T-cell (primary cell): ENCODE measurements at regions not wholly inside any gene's neighbourhood (a gene's known extent, or its start where the extent isn't known, plus 50 kb on each side); places are given as distances from the start of the nearest gene placed in this dataset.

Source experiments
- ATAC-seq, 4 experiments: fragments of 200-7000 bp in 3 of 4; fragments of 150-1000 bp in 1 of 4; cut with Tn5 transposase; replicated peaks in 1 of 4; 1 replicate in 3 of 4; 2 replicates in 1 of 4; pipeline ENCODE4 v1.10.0; 2021; ENCODE audit warnings: moderate library complexity in 3 of 4, mild to moderate bottlenecking in 2 of 4, moderate number of reproducible peaks in 1 of 4
- CTCF ChIA-PET, 2 donors: fragments of 300-600 bp; sonication (Branson Sonifier 250); formaldehyde crosslinking; loops; one replicate each; lab custom pipeline; 2022; ENCODE audit warnings: antibody characterized with exemption in 2 of 2; lab: Charles Lee
- POLR2A ChIA-PET, 2 donors: fragments of 300-600 bp; sonication (Branson Sonifier 250); formaldehyde crosslinking; loops; one replicate each; lab custom pipeline; 2022; ENCODE audit warnings: antibody characterized with exemption in 2 of 2; lab: Charles Lee
- DNase-seq, 35 experiments: peaks; one replicate each; pipeline versions ENCODE4 v3.0.0 to v3.0.0-alpha.2; 2013 to 2023
- H3K27ac ChIP-seq: one replicate; pipeline ENCODE4 v1.5.1; 2013; ENCODE audit warnings: low read length
- H3K27me3 ChIP-seq, 2 experiments: replicated peaks in 1 of 2; 1 replicate in 1 of 2; 2 replicates in 1 of 2; pipeline versions ENCODE4 v1.6.1 to v1.7.0; 2013; ENCODE audit warnings: low read length in 1 of 2, mixed read lengths in 1 of 2; ENCODE audit not compliant: control insufficient read depth in 2 of 2, insufficient read depth in 2 of 2; ENCODE audit errors: extremely low read depth in 1 of 2
- H3K36me3 ChIP-seq, 2 donors: 1 replicate in 1 of 2; 2 replicates in 1 of 2; pipeline versions ENCODE4 v1.6.1 to v1.7.0; 2013; ENCODE audit warnings: low read length in 1 of 2; ENCODE audit not compliant: control insufficient read depth in 2 of 2, insufficient read depth in 1 of 2; ENCODE audit errors: extremely low read depth in 1 of 2
- H3K4me1 ChIP-seq, 2 experiments: 1 replicate in 1 of 2; 2 replicates in 1 of 2; pipeline versions ENCODE4 v1.6.1 to v1.7.0; 2013; ENCODE audit warnings: low read length in 2 of 2, mixed read lengths in 1 of 2; ENCODE audit not compliant: insufficient read depth in 2 of 2, control insufficient read depth in 1 of 2; ENCODE audit errors: extremely low read depth in 1 of 2
- H3K4me3 ChIP-seq, 2 donors: 1 replicate in 1 of 2; 2 replicates in 1 of 2; pipeline versions ENCODE4 v1.5.1 to v1.7.0; 2013; ENCODE audit warnings: mild to moderate bottlenecking in 2 of 2, low read length in 1 of 2, moderate library complexity in 1 of 2; ENCODE audit not compliant: control insufficient read depth in 1 of 2; ENCODE audit errors: extremely low read depth in 1 of 2
- H3K9me3 ChIP-seq: 2 replicates; pipeline ENCODE4 v1.7.0; 2013
- H3K27ac Mint-ChIP-seq, 2 donors: one replicate each; pipeline ENCODE4 v1.8.0; 2020 to 2021; ENCODE audit warnings: mild to moderate bottlenecking in 2 of 2, mixed read lengths in 2 of 2
- H3K27me3 Mint-ChIP-seq, 2 donors: one replicate each; pipeline ENCODE4 v1.8.0; 2021 to 2022; ENCODE audit warnings: mixed read lengths in 2 of 2
- H3K36me3 Mint-ChIP-seq: one replicate; pipeline ENCODE4 v1.8.0; 2021; ENCODE audit warnings: mixed read lengths
- H3K4me1 Mint-ChIP-seq, 3 donors: one replicate each; pipeline ENCODE4 v1.8.0; 2020 to 2022; ENCODE audit warnings: mixed read lengths in 3 of 3, mild to moderate bottlenecking in 1 of 3
- H3K4me3 Mint-ChIP-seq, 3 donors: one replicate each; pipeline ENCODE4 v1.8.0; 2020 to 2022; ENCODE audit warnings: mild to moderate bottlenecking in 3 of 3, mixed read lengths in 3 of 3, moderate library complexity in 3 of 3
- H3K9me3 Mint-ChIP-seq, 3 donors: one replicate each; pipeline ENCODE4 v1.8.0; 2020 to 2022; ENCODE audit warnings: mixed read lengths in 3 of 3
- WGBS: methylation state at CpG from one replicate; pipeline ENCODE4 v1.1.5; 2013; ENCODE audit warnings: missing lambda C conversion rate; ENCODE audit not compliant: insufficient coverage; 5-methylcytosine and 5-hydroxymethylcytosine counted together

- Histone ChIP-seq H3K9me3 (no peaks in the 10 kb centered on the region), H3K27ac (no peak overlapping the region), H3K4me1 (peaks cover 2 to 8% of the 10 kb centered on the region in 2 experiments), H3K36me3 (no peaks in the 10 kb centered on the region), H3K27me3 (peaks cover 0 to 26% of the 10 kb centered on the region in 2 experiments), H3K4me3 (no peak overlapping the region)
- Mint-ChIP-seq H3K9me3 (no peaks in the 10 kb centered on the region), H3K4me3 (no peak overlapping the region), H3K27ac (no peak overlapping the region), H3K27me3 (peaks cover 3 to 6% of the 10 kb centered on the region in 2 donors), H3K36me3 (no peaks in the 10 kb centered on the region), H3K4me1 (peaks cover 2 to 7% (median 7%) of the 10 kb centered on the region in 3 donors)
- no peak for ATAC-seq
- no peak for DNase-seq
- CTCF ChIA-PET: no interaction called here
- POLR2A ChIA-PET: no interaction called here
- 52% methylated on average over 7 of the region's 14 CpGs for WGBS
These were observed 268.6 kb downstream of the KLF6 start for GRCh38 chr10:3516234-3516922.

DNA sequence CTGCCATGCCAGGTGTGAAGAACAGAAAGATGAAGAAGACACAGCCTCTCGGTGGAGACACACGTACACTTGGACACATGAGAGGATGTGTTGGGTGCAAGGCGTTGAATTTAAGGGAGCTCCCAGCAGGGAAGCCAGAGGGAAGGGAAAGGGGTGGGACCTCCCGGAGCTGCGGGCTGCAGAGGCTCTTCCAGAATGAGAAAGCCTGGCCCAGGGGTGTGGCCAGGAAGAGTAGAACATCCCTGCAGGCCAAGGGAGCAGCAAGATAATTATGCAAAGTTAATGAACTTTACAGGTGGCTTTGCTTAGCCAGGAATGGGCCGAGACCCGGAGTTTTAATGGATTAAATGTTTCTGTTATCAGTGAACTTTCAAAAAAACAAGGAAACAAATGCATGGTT, 270.3 kb downstream of the KLF6 start:
- H3K4me1 ChIP-seq: peaks cover 2 to 8% of the 10 kb centered on the region in 2 experiments
- H3K4me3 Mint-ChIP-seq: no peak overlapping the region
- H3K9me3 ChIP-seq: no peaks in the 10 kb centered on the region
- WGBS: 87% methylated on average over 7 of the region's 7 CpGs
- DNase-seq: no peak
- ChIA-PET CTCF (no interaction called here), POLR2A (interaction anchor here in 1 of 2 donors (0.6 kb wide), 2 partner anchors 125 to 929 kb away, joined by 3 to 4 read pairs; no protein-coding TSS in a partner anchor)
- no peak overlapping the region for H3K27ac Mint-ChIP-seq
- peaks cover 3 to 4% of the 10 kb centered on the region in 2 donors for H3K27me3 Mint-ChIP-seq
- no peaks in the 10 kb centered on the region for H3K9me3 Mint-ChIP-seq
- H3K4me3 ChIP-seq: no peak overlapping the region
- H3K4me1 Mint-ChIP-seq: peaks cover 2 to 20% (median 15%) of the 10 kb centered on the region in 3 donors
- H3K27me3 ChIP-seq: peaks cover 0 to 26% of the 10 kb centered on the region in 2 experiments
- no peaks in the 10 kb centered on the region for H3K36me3 Mint-ChIP-seq
- no peak overlapping the region for H3K27ac ChIP-seq
- H3K36me3 ChIP-seq: no peaks in the 10 kb centered on the region
- no peak for ATAC-seq

- Mint-ChIP-seq H3K4me3 (no peak overlapping the region), H3K27me3 (peaks cover 0 to 4% of the 10 kb centered on the region in 2 donors), H3K4me1 (peaks cover 2 to 20% (median 15%) of the 10 kb centered on the region in 3 donors), H3K9me3 (peaks cover 0 to 2% (median 0%) of the 10 kb centered on the region in 3 donors), H3K27ac (no peak overlapping the region), H3K36me3 (no peaks in the 10 kb centered on the region)
- Histone ChIP-seq H3K27ac (no peak overlapping the region), H3K36me3 (no peaks in the 10 kb centered on the region), H3K4me3 (no peak overlapping the region), H3K27me3 (peaks cover 0 to 20% of the 10 kb centered on the region in 2 experiments), H3K9me3 (no peaks in the 10 kb centered on the region), H3K4me1 (peaks cover 2 to 8% of the 10 kb centered on the region in 2 experiments)
- 89% methylated on average over 5 of the region's 8 CpGs for WGBS
- no peak for ATAC-seq
- DNase-seq: no peak
- CTCF ChIA-PET: no interaction called here
- POLR2A ChIA-PET: interaction anchor here in 1 of 2 donors (0.6 to 0.7 kb wide), 3 partner anchors 336 to 1885 kb away, joined by 3 to 6 read pairs (median 4); no protein-coding TSS in a partner anchor
These were observed 272.7 kb downstream of the KLF6 start for GRCh38 chr10:3512263-3512662.

DNA sequence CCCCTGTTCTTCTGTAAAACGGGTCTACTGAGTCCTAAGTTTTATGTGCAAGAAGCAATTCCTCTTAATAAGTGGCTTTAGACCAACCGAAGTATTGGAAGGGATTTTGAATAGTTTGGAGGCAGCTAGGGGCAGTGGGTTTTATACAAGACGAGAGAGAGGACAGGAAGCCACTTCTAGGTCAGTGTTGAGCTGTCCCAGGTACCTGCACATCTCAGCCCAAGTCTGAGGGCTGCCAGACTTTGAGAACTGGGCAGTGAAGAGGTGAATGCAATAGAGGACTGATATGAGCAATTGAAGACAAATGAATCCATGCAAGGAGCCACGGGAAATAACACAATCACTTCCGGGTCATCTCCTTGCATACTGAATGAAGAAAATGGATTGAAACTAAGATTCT, 273.5 kb downstream of the KLF6 start:
- Mint-ChIP-seq H3K4me3 (no peak overlapping the region), H3K4me1 (peaks cover 0 to 15% (median 10%) of the 10 kb centered on the region in 3 donors), H3K27ac (no peak overlapping the region), H3K27me3 (no peaks in the 10 kb centered on the region), H3K36me3 (no peaks in the 10 kb centered on the region), H3K9me3 (peaks cover 0 to 2% (median 0%) of the 10 kb centered on the region in 3 donors)
- ATAC-seq: no peak
- Histone ChIP-seq H3K27ac (no peak overlapping the region), H3K36me3 (no peaks in the 10 kb centered on the region), H3K27me3 (peaks cover 0 to 13% of the 10 kb centered on the region in 2 experiments), H3K4me3 (no peak overlapping the region), H3K9me3 (no peaks in the 10 kb centered on the region), H3K4me1 (peaks cover 2 to 3% of the 10 kb centered on the region in 2 experiments)
- 86% methylated on average over 5 of the region's 5 CpGs for WGBS
- CTCF ChIA-PET: no interaction called here
- no peak for DNase-seq
- POLR2A ChIA-PET: no interaction called here

GRCh38 chr10:3510741-3511140, 274.3 kb downstream of the KLF6 start:
- H3K36me3 Mint-ChIP-seq: no peaks in the 10 kb centered on the region
- no peaks in the 10 kb centered on the region for H3K27me3 Mint-ChIP-seq
- DNase-seq (no peak), ATAC-seq (peak in 2 of 4 experiments; percentile 43 to 49)
- H3K4me1 Mint-ChIP-seq: peaks cover 0 to 13% (median 8%) of the 10 kb centered on the region in 3 donors
- ChIA-PET CTCF (no interaction called here), POLR2A (no interaction called here)
- Histone ChIP-seq H3K27ac (no peak overlapping the region), H3K36me3 (no peaks in the 10 kb centered on the region), H3K27me3 (peaks cover 0 to 6% of the 10 kb centered on the region in 2 experiments), H3K9me3 (no peaks in the 10 kb centered on the region), H3K4me1 (no peaks in the 10 kb centered on the region), H3K4me3 (no peak overlapping the region)
- H3K27ac Mint-ChIP-seq: no peak overlapping the region
- 14% methylated on average over 2 of the region's 6 CpGs for WGBS
- no peak overlapping the region for H3K4me3 Mint-ChIP-seq
- peaks cover 0 to 2% (median 0%) of the 10 kb centered on the region in 3 donors for H3K9me3 Mint-ChIP-seq

- ATAC-seq (no peak), DNase-seq (no peak)
- Histone ChIP-seq H3K27me3 (no peaks in the 10 kb centered on the region), H3K4me3 (no peak overlapping the region), H3K9me3 (no peaks in the 10 kb centered on the region), H3K4me1 (no peaks in the 10 kb centered on the region), H3K36me3 (no peaks in the 10 kb centered on the region), H3K27ac (no peak overlapping the region)
- H3K4me1 Mint-ChIP-seq: peaks cover 0 to 13% (median 8%) of the 10 kb centered on the region in 3 donors
- H3K36me3 Mint-ChIP-seq: no peaks in the 10 kb centered on the region
- no peaks in the 10 kb centered on the region for H3K27me3 Mint-ChIP-seq
- H3K27ac Mint-ChIP-seq: no peak overlapping the region
- ChIA-PET CTCF (no interaction called here), POLR2A (no interaction called here)
- WGBS: 100% methylated on average over 1 of the region's 3 CpGs
- H3K9me3 Mint-ChIP-seq: peaks cover 0 to 2% (median 0%) of the 10 kb centered on the region in 3 donors
- no peak overlapping the region for H3K4me3 Mint-ChIP-seq
These were observed 275.7 kb downstream of the KLF6 start for GRCh38 chr10:3509355-3509754.
